GM23248 (cell line): ENCODE measurements at regions not wholly inside any gene's neighbourhood (a gene's known extent, or its start where the extent isn't known, plus 50 kb on each side); places are given as distances from the start of the nearest gene placed in this dataset.

Experiments
- DNase-seq: peaks from one replicate; pipeline ENCODE4 v3.0.0-alpha.2; 2015
- H2AFZ ChIP-seq: fragments of 200-600 bp; sonication (generic); 2 replicates; pipeline ENCODE4 v1.6.1; 2016; ENCODE audit warnings: antibody characterized with exemption
- H3F3A ChIP-seq: fragments of 200-600 bp; sonication (generic); 2 replicates; pipeline ENCODE4 v1.6.1; 2016; ENCODE audit warnings: mild to moderate bottlenecking, antibody characterized with exemption, mixed run types; ENCODE audit not compliant: insufficient read depth
- H3K27ac ChIP-seq: fragments of 200-600 bp; sonication (generic); 2 replicates; pipeline ENCODE4 v1.5.1; 2016; ENCODE audit warnings: mild to moderate bottlenecking
- H3K27me3 ChIP-seq: fragments of 200-600 bp; sonication (generic); replicated peaks from 2 replicates; pipeline ENCODE4 v1.6.1; 2016; ENCODE audit warnings: mild to moderate bottlenecking; ENCODE audit not compliant: insufficient read depth
- H3K36me3 ChIP-seq: fragments of 200-600 bp; sonication (generic); 2 replicates; pipeline ENCODE4 v1.6.1; 2016; ENCODE audit warnings: low read depth, mild to moderate bottlenecking
- H3K4me1 ChIP-seq: fragments of 200-600 bp; sonication (generic); 2 replicates; pipeline ENCODE4 v1.6.1; 2016; ENCODE audit warnings: mild to moderate bottlenecking; ENCODE audit not compliant: insufficient read depth
- H3K4me2 ChIP-seq: fragments of 200-600 bp; sonication (generic); one replicate; pipeline ENCODE4 v1.6.1; 2016; ENCODE audit warnings: mild to moderate bottlenecking; ENCODE audit not compliant: unreplicated experiment
- H3K4me3 ChIP-seq: fragments of 200-600 bp; sonication (generic); 2 replicates; pipeline ENCODE4 v1.5.1; 2016; ENCODE audit warnings: mild to moderate bottlenecking
- H3K79me2 ChIP-seq: fragments of 200-600 bp; sonication (generic); 2 replicates; pipeline ENCODE4 v1.6.1; 2016; ENCODE audit warnings: mild to moderate bottlenecking; ENCODE audit not compliant: insufficient read depth
- H3K9ac ChIP-seq: fragments of 200-600 bp; sonication (generic); 2 replicates; pipeline ENCODE4 v1.6.1; 2016; ENCODE audit warnings: mild to moderate bottlenecking
- H3K9me2 ChIP-seq: fragments of 200-600 bp; sonication (generic); 2 replicates; pipeline ENCODE4 v1.6.1; 2016; ENCODE audit warnings: mixed run types, mild to moderate bottlenecking, moderate library complexity; ENCODE audit not compliant: insufficient read depth
- H3K9me3 ChIP-seq: fragments of 200-600 bp; sonication (generic); one replicate; pipeline ENCODE4 v1.6.1; 2017; ENCODE audit warnings: low read depth
- H4K20me1 ChIP-seq: fragments of 200-600 bp; sonication (generic); 2 replicates; pipeline ENCODE4 v1.6.0; 2016; ENCODE audit not compliant: insufficient read depth
- EZH2 ChIP-seq: fragments of 200-600 bp; sonication (generic); IDR thresholded peaks from 2 replicates; pipeline ENCODE4 v1.6.1; 2018; ENCODE audit warnings: antibody characterized with exemption, mild to moderate bottlenecking; ENCODE audit not compliant: insufficient read depth, poor library complexity, severe bottlenecking
- EZH2phosphoT487 ChIP-seq: fragments of 200-600 bp; sonication (generic); IDR thresholded peaks from 2 replicates; pipeline ENCODE4 v1.6.1; 2018; ENCODE audit warnings: antibody characterized with exemption, moderate library complexity, mild to moderate bottlenecking, low read depth; ENCODE audit not compliant: insufficient read depth
- WGBS, 2 experiments: methylation state at CpG; one replicate each; pipeline ENCODE4 v1.1.6; 2015 to 2017; ENCODE audit warnings: low lambda C conversion rate in 2 of 2, low coverage in 1 of 2; ENCODE audit errors: missing lambda C conversion rate in 2 of 2; 5-methylcytosine and 5-hydroxymethylcytosine counted together
- in situ Hi-C: fragments of 300-500 bp; cut with MboI; formaldehyde crosslinking; loops from 2 replicates; pipeline ENCODE4 v1.15.0; 2020

DNA sequence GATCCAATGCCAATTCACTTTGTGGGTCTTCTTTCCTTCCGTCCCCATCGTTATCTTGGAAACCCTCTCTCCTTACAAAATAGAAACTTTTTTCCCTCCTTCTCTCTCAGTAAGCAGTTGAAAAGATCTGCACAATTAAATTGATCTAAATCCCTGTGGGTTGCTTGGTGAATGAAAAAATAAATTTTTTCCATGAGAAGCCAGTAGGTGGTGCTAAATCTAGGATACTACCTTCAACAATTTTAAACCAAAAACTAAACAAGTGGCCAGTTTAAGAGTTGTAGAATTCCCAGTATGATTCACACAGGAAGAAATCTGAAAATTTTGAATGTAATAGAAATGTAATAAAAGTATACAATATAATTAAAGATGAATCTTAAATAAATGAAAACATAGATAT is 990.3 kb upstream of the ZNF722 start:
- H2AFZ ChIP-seq = no peak overlapping the region
- in situ Hi-C loops = loop anchor here (10.0 to 25.0 kb wide), 2 partner anchors 56 to 1604 kb away; no protein-coding TSS in a partner anchor
- no peak overlapping the region for H3K9ac ChIP-seq
- TF ChIP-seq EZH2phosphoT487 = no peak
- TF ChIP-seq EZH2 = no peak
- H3K4me3 ChIP-seq = no peak overlapping the region
- H4K20me1 ChIP-seq = no peaks in the 10 kb centered on the region
- no peaks in the 10 kb centered on the region for H3K9me3 ChIP-seq
- no peaks in the 10 kb centered on the region for H3K36me3 ChIP-seq
- no peaks in the 10 kb centered on the region for H3F3A ChIP-seq
- no peak overlapping the region for H3K4me2 ChIP-seq
- no peaks in the 10 kb centered on the region for H3K79me2 ChIP-seq
- no peak overlapping the region for H3K27ac ChIP-seq
- peak; percentile 10 for DNase-seq
- no peaks in the 10 kb centered on the region for H3K9me2 ChIP-seq
- 30 to 49% methylated on average over 2 of the region's 2 CpGs for WGBS, 2 experiments
- no peaks in the 10 kb centered on the region for H3K27me3 ChIP-seq
- H3K4me1 ChIP-seq = no peaks in the 10 kb centered on the region

DNA sequence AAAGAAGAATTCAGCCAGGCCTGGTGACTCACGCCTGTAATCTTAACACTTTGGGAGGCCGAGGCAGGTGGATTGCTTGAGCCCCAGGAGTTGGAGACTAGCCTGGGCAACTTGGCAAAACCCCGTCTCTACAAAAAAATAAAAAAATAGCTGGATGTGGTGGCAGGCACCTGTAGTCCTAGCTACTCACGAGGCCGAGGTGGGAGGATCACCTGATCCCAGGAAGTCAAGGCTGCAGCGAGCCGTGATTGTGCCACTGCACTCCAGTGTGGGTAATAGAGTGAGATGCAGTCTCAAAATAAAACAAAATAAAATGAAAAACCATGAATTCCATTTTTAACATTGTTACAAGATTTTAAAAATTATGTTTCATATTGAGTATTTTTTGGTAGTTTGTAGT is 988.9 kb upstream of the ZNF722 start:
- 39 to 52% methylated on average over 7 of the region's 7 CpGs for WGBS, 2 experiments

DNA sequence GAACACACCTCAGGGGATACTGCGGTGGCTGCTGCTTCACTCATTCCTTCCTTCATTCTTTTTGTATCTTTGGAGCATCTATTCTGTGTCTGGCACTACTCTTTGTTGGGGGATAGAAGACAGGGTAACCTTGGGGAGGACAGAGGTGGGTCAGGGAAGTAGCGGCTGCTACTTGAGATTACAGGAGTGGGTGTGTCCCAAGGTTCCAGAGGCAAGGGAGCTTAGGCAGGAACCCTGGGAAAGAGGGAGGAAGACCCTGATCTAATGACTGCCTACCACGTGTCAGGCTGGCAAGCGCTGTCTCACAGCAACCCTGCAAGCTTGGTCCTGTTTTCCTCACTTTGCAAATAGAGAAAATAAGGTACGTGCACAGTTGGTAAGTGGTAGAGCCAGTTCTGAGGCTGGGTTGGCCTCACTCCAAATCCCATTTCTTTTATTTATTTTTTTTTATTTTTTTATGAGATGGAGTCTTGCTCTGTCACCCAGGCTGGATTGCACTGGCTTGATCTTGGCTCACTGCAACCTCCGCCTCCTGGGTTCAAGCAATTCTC is 985.9 kb upstream of the ZNF722 start:
- 25 to 28% methylated on average over 6 of the region's 6 CpGs for WGBS, 2 experiments
- H3K4me2 ChIP-seq = no peak overlapping the region

More for the DNA sequence above, 988.9 kb upstream of the ZNF722 start:
- Histone ChIP-seq H3K9ac (no peak overlapping the region), H3K27me3 (no peaks in the 10 kb centered on the region), H4K20me1 (no peaks in the 10 kb centered on the region), H2AFZ (no peak overlapping the region), H3K36me3 (no peaks in the 10 kb centered on the region), H3K9me3 (no peaks in the 10 kb centered on the region), H3K9me2 (no peaks in the 10 kb centered on the region), H3K27ac (no peak overlapping the region), H3K4me3 (no peak overlapping the region), H3K79me2 (no peaks in the 10 kb centered on the region), H3F3A (no peaks in the 10 kb centered on the region), H3K4me1 (no peaks in the 10 kb centered on the region), H3K4me2 (no peak overlapping the region)
- DNase-seq = no peak
- in situ Hi-C loops = loop anchor here (10.0 to 25.0 kb wide), 2 partner anchors 55 to 1603 kb away; no protein-coding TSS in a partner anchor
- TF ChIP-seq EZH2 = no peak
- no peak for TF ChIP-seq EZH2phosphoT487

DNA sequence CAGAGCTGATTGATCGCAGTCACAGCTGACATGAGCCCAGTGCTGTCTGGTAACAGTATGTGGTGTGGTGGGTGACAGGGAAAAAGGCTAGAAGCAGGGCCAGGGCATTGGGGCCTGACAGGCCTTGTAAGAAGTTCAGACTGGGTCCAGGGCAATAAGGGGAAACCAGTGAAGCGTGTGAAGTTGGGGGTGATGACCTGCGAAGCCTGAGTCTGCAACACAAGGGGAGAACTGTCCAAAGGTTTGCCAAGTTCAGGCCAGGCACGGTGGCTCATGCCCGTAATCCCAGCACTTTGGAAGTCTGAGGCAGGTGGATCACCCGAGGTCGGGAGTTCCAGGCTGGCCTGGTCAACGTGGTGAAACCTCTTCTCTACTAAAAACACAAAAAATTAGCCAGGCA is 983.9 kb upstream of the ZNF722 start:
- no peaks in the 10 kb centered on the region for H3K79me2 ChIP-seq
- TF ChIP-seq EZH2phosphoT487 = no peak
- TF ChIP-seq EZH2 = no peak
- 60 to 61% methylated on average over 8 of the region's 8 CpGs for WGBS, 2 experiments

More for the DNA sequence above, 985.9 kb upstream of the ZNF722 start:
- Histone ChIP-seq H3K27me3 (no peaks in the 10 kb centered on the region), H3K4me1 (no peaks in the 10 kb centered on the region), H3K27ac (no peak overlapping the region), H3K9me2 (no peaks in the 10 kb centered on the region), H3K79me2 (no peaks in the 10 kb centered on the region), H4K20me1 (no peaks in the 10 kb centered on the region), H3K9ac (no peak overlapping the region), H3K4me3 (no peak overlapping the region), H3F3A (no peaks in the 10 kb centered on the region), H3K9me3 (no peaks in the 10 kb centered on the region), H3K36me3 (no peaks in the 10 kb centered on the region), H2AFZ (no peak overlapping the region)
- in situ Hi-C loops = loop anchor here (25.0 kb wide), 1 partner anchor 1600 kb away; no protein-coding TSS in a partner anchor
- DNase-seq = peak; percentile 1
- TF ChIP-seq EZH2phosphoT487 = no peak
- no peak for TF ChIP-seq EZH2

More for the DNA sequence above, 983.9 kb upstream of the ZNF722 start:
- Histone ChIP-seq H3K9me2 (no peaks in the 10 kb centered on the region), H3K36me3 (no peaks in the 10 kb centered on the region), H3K9me3 (no peaks in the 10 kb centered on the region), H3K4me2 (no peak overlapping the region), H3K4me1 (no peaks in the 10 kb centered on the region), H3F3A (no peaks in the 10 kb centered on the region), H3K4me3 (no peak overlapping the region), H4K20me1 (no peaks in the 10 kb centered on the region), H3K27ac (no peak overlapping the region), H2AFZ (no peak overlapping the region), H3K9ac (no peak overlapping the region), H3K27me3 (no peaks in the 10 kb centered on the region)
- DNase-seq = no peak
- in situ Hi-C loops = loop anchor here (25.0 kb wide), 1 partner anchor 1598 kb away; no protein-coding TSS in a partner anchor
